Peyer's patch (tissue), 4 donors: ENCODE measurements at regions not wholly inside any gene's neighbourhood (a gene's known extent, or its start where the extent isn't known, plus 50 kb on each side); places are given as distances from the start of the nearest gene placed in this dataset.
"Not testable (repeated sequence)": the region's sequence is repeated elsewhere in the genome, so short reads cannot be mapped to it uniquely, and the experiment has no call there.

Source experiments
- POLR2A ChIP-seq, 2 donors: fragments of 450-650 bp; IDR thresholded peaks; one replicate each; pipeline ENCODE4 v1.5.1; 2017; ENCODE audit warnings: antibody characterized with exemption in 2 of 2, mild to moderate bottlenecking in 2 of 2, moderate library complexity in 2 of 2
- TF ChIP-seq, protein P1 (sequence below), 6 experiments: fragments of 450-650 bp in 4 of 6; fragments of 200-600 bp in 2 of 6; sonication (generic) in 1 of 6; IDR thresholded peaks; one replicate each; pipeline ENCODE4 v1.5.1; 2017 to 2019; ENCODE audit warnings: antibody characterized with exemption in 6 of 6, mild to moderate bottlenecking in 3 of 6, moderate library complexity in 1 of 6

- TF ChIP-seq, protein P1, sequence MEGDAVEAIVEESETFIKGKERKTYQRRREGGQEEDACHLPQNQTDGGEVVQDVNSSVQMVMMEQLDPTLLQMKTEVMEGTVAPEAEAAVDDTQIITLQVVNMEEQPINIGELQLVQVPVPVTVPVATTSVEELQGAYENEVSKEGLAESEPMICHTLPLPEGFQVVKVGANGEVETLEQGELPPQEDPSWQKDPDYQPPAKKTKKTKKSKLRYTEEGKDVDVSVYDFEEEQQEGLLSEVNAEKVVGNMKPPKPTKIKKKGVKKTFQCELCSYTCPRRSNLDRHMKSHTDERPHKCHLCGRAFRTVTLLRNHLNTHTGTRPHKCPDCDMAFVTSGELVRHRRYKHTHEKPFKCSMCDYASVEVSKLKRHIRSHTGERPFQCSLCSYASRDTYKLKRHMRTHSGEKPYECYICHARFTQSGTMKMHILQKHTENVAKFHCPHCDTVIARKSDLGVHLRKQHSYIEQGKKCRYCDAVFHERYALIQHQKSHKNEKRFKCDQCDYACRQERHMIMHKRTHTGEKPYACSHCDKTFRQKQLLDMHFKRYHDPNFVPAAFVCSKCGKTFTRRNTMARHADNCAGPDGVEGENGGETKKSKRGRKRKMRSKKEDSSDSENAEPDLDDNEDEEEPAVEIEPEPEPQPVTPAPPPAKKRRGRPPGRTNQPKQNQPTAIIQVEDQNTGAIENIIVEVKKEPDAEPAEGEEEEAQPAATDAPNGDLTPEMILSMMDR (IDR thresholded peaks at IDR 0.05), result not testable (repeated sequence)
- not testable (repeated sequence) for TF ChIP-seq POLR2A (IDR thresholded peaks at IDR 0.05)
Observed at GRCh38 chr14:30278856-30279255, 280.1 kb upstream of the G2E3 start.
